Skeletal muscle cell (primary cell): ENCODE measurements at regions not wholly inside any gene's neighbourhood (a gene's known extent, or its start where the extent isn't known, plus 50 kb on each side); places are given as distances from the start of the nearest gene placed in this dataset.

ENCODE experiments used
- DNase-seq: peaks from one replicate; pipeline ENCODE4 v3.0.0-alpha.2; 2010; ENCODE audit warnings: low read depth
- H3K4me3 ChIP-seq: 2 replicates; pipeline ENCODE4 v1.5.1; 2011; ENCODE audit warnings: low read depth, mild to moderate bottlenecking, control low read depth, low read length, moderate library complexity

DNA sequence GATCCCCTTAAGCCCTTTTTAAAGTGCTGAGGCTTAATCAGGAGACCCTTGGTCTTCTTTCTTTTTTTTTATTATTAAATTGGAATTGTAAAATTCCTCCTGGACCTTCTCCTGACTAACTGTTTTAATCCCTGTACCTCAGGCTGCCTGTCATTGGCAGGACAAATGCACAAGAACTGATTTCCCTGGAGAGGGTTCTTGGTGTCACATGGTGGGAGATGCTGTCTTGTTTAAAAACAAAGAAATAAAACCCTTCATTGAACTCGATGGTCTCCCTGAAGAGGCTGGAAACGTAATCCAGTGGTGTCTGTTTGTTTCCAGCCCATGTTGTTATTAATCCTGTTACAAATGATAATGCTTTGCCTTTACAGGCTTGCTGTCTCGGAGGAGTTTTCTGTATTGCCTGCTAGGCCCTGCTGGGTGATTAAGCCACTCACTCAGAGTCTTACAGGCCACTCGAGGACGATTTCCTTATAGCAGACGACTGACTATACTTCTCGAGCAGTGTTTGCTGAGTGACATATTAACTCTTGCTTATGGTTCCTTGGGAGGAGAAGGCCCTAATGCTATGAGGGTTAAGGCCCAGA, 100.5 kb upstream of the MGAT5 start:
- no peak for DNase-seq
- H3K4me3 ChIP-seq: no peak overlapping the region

DNA sequence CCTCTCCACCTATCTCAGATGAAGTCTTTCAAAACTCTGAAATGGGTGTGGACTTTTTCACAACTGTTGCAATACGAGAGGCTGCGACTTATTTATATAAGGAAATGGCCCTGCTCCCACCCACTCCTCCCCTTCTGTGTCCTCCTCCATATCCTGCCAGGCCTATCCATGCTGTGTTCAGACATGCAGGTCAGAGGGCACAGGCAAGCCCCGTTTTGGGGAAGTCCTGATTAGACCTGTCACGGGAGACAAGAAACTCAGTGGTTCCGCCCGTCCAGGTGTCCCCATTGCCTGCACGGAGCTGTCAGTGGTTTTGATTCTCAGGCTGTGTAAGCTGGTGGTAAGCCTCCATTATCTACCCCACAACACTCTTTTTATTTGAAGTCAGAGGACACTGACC, 99.6 kb upstream of the MGAT5 start:
- DNase-seq: no peak

DNA sequence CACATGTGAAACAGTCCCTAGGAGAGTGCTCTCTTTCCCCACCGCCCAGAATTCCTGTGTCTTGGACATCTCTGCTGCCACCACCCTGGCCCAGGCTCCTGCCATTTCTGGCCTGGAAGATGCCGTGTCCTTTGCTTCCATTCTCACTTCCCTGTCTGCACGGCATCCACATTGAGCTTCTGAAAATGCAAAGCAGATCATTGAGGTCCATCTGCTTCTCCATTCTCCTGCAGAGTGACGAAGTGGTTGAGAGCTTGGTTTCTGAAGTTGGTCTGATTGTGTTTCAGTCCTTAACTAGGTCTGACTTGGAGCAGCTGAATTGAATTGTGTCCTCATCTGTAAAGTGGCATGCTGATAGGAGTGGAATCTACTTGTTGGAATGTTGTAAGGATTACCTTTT, 98.7 kb upstream of the MGAT5 start:
- H3K4me3 ChIP-seq: no peak overlapping the region

More for the DNA sequence above, 99.6 kb upstream of the MGAT5 start:
- no peak overlapping the region for H3K4me3 ChIP-seq

DNA sequence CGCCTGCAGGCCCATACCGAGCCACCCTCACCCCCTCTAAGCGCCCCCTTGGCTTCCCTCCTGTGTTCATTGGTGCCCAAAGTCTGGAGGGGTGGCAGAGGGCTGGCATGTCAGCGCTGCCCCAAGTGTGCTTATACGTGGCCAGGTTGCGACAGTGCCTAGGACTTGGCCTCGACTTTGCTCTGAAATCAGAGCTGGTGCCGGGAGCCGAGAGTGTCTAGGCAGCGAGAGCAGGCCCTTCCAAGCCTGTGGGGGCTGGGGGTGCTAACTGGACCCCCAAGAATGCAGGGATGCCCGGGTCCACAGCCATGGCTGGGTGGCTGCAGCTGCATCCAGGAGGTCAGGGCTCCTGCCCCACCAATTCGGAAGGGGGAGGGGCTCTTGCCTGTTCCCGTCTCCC, 95.6 kb upstream of the MGAT5 start:
- no peak overlapping the region for H3K4me3 ChIP-seq
- DNase-seq: no peak

More for the DNA sequence above, 98.7 kb upstream of the MGAT5 start:
- no peak for DNase-seq

DNA sequence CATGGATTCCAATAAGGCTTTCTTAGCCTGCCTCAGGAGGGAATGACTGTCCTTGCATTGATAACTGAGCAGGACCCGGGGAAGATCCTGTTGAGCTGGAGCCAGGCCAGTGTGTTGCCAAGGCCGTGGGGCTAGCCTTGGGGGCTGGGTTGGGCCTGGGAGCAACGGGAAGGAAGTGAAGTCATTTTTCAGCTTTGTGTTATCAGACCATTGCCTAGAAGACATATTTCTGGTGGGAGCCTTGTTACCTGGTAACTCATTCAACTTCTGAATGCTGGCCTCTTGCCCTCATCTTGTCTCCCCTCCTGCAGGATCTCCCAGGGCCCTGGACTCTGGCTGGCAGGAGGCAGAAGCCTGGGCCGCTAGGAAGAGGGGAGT, 92.7 kb upstream of the MGAT5 start:
- H3K4me3 ChIP-seq: no peak overlapping the region
- DNase-seq: no peak

DNA sequence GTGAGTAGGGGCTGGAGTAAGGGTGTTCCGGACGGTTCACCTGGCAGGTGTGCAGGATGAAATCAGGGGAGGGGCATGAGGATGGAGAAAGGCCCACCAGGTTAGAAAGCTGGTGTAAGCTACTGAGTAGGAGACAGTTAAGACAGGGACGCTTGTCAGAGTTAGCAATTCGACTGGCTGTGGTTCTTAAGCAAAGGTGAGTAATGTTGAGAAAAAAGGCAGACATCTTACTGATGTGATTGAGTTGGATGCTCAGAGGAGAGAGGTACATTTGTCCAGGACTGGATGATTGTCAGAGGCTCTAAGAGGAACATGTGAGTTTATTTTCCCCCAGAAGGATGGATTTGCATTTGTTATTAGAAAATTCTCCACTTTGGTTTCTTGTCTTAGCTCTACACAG, 90.5 kb upstream of the MGAT5 start:
- H3K4me3 ChIP-seq: no peak overlapping the region
- no peak for DNase-seq

DNA sequence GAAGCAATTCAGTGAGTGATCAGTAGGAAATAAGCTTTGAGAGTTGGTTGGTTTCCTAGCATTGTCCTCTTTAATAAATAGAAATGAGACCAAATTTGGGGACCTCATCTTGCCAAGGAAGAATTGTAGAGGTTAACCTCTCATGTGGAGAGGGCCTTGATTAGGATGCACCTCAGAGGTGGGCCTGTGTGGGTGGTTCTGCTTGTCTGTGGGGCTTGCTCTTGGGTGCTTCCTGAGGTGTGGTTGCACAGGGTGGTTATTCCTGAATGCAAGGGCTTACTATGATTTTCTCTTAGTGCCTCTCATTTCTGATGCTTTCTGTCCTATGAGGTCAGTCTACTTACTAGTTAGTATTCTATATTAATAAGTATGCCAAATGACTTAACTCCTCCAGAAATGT, 89.6 kb upstream of the MGAT5 start:
- no peak overlapping the region for H3K4me3 ChIP-seq
- no peak for DNase-seq

DNA sequence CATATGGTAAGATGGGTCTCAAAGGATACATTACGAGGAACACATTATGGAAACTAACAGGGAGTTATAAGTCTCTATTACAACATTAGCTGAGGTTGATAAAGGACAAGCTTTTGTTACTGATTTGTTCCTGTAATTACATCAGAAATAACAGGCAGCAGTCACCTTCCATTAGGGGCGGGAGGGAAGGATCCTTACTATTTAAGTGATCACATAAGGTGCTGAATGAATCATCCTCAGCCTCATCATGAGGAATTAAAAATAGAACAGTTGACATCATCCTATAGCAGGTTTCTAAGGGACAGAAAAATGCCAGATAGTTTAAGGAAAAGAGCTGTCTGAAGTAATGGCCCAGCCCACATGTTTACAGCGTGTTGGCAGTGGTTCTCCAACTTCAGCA, 86.9 kb upstream of the MGAT5 start:
- no peak overlapping the region for H3K4me3 ChIP-seq
- DNase-seq: no peak

DNA sequence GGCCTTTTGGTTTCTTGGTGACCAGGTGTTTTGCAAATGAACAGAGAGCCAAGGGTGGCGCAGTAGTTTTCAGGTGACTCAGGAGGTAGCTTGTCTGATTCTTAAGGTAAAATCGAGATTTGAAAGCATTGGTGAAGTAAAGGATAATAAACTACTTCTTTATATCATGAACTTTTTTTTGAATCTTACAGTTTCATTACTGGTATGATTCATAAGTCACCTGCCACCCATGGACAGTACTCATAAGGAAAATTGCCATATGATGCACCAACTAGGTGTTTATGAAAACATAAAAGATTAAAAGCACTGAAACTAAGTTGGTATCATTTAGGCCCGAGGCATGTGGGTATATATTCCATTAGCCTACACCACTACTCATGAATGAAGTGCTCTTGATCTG, 84.1 kb upstream of the MGAT5 start:
- H3K4me3 ChIP-seq: no peak overlapping the region
- DNase-seq: no peak

DNA sequence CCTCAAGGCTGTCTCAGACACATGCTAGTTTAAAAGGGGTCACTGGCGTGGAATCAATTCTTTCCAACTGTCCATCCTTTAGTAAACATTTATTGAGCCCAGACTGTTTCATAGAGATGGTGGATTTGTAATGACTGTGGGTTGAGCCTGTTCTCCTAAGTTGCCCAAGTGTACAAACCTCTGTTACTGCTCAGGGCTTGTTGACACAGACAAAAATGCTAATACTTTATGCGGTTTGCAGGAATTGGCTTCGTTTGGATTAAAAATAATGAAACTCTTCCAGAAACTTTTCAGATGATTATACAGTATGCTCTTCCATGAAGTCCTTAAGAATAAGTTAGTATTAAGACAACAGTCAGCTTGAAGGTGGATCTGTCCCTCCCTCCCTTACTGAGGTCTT, 83.6 kb upstream of the MGAT5 start:
- no peak overlapping the region for H3K4me3 ChIP-seq
- no peak for DNase-seq

DNA sequence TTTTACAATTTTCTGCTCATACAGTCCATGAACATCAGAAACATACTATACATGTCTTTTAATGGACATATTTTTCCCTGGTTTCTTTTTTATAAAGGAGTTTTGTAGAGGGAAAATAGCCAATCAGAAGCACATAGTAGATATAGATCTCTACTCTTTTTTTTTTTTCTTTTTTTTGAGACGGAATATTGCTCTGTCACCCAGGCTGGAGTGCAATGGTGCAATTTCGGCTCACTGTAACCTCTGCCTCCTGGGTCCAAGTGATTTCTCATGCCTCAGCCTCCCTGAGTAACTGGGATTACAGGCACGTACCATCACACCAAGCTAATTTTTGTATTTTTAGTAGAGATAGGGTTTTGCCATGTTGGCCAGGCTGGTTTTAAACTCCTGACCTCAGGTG, 83.2 kb upstream of the MGAT5 start:
- no peak for DNase-seq
- H3K4me3 ChIP-seq: no peak overlapping the region

DNA sequence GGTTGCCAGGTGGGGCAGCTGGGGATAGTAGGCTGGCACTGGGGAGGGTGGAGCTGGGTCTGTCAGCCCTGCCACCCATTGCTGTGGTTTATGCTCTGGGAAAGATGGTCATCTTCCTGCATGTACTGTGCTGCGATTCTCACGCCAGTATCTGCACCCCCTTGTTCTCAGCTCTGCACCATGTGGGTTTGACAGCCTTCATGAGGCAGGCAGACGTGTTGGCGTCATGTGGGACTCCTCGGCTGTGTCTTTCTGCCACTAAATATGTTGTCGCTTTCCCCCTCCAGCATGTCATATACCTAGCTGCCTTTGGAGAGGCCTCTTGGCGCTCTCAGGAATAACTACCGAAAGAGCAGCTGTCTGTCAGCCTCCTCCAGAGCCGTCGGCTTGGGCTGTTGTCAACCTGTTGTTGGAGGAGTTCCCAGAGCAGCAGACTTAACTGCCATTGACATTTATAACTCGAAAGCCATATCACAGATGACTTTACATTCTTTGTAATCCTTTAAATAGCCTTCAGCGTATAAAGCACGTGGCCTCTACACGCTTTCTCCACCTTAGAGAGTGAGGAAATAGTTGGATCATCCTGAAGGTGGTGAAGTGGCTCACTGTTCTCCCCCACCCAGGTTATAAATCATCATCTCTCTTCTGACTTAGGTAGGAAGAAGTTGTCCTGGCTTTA, 80.4 kb upstream of the MGAT5 start:
- no peak for DNase-seq
- H3K4me3 ChIP-seq: no peak overlapping the region

DNA sequence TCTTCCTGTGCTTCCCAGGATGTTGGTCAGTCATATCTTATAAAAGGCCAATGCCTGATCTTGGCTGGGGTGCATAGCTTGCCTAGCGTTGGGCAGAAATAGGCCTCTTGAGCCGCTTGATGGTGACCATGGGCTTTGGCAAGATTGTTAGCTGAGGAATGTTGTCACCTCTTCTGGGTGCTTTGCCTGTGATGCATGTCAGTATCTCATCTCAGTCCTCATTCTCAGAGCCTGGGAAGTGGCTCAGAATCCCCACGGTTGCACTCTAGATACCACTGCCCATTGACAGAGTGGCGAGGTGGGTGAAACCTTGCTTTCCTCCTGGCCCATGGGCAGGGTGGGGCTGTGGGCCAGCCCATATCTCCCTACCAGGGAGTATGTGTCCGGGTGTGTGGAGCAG, 79.2 kb upstream of the MGAT5 start:
- DNase-seq: no peak
- H3K4me3 ChIP-seq: no peak overlapping the region

DNA sequence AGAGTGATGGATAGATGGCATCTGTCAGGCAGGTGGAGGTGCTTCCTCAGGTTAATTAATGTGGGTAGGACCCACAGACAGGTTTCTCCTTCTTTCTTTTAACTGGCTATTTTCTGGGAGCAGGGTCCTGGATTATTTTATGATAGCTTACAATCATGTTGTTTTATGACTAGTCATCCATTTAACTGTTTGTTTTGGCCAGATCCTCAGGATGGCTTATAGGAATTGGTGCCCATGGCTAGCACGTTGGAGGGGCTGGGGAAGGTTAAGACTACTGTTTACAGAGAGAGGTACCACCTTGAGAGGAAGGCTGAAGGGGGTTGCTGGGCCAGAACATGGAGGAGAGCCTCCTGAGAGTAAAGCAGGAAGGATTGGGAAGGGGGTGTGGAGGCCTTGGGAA, 78.0 kb upstream of the MGAT5 start:
- H3K4me3 ChIP-seq: no peak overlapping the region
- DNase-seq: no peak

DNA sequence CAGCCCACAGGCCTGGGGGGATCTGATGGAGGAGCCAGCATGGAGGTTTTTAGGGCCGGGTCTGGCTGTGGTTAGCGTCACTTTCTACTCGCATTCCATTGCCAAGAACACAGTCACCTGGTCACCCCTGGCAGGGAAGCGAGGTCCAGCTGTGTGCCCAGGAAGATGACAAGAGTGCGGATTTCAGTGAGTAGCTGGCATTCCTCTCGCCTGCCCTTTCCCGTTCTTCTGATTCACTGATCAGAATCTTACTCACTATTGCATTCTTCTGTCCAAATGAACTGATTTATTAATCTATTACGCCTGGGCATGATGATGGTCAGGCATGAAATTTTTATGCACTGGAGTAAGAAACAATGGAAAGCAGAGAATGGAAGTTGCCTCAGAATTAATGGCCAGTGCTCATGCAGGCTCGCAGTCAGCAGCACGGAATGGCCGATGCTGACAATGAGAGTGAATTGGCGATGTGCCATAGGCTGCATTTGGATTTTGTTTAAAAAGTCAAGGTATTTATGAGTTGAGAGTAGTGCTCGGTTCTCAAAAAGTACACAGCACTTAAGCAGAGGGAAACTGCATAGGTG, 76.4 kb upstream of the MGAT5 start:
- H3K4me3 ChIP-seq: no peak overlapping the region
- no peak for DNase-seq

DNA sequence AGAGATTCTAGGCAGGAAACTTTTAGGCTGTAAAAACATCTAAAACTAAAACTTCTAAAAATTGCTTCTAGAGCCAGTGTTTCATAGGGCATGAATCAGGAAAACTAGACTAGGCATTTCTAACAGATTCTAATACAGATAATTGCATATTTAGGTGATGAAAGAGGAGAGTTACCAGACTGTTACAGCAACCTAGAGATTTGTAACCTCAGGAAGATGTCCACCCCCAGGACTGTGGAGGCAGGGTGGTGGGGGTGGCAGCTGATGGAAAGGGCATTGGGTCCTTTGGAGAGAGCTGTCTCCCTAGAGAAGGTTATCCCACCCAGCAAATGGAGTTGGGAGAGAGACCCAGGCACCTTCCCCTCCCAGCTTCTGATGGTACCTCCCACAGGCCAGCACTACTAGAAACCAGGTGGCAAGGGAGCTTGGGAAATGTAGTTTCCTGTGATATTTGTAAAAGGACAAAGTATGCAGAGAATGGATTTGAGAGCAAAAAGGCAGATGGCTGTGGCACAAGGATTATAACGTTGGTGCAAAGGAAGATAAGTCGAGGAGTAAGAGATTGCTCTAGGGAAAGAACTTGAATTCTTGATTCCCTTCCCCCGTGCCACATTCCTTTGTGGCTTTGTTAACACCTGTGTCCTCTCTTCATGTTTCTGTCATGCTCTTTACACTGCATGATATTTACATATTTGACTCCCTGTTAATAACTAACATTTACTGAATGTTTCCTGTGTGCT, 75.6 kb upstream of the MGAT5 start:
- DNase-seq: no peak
- H3K4me3 ChIP-seq: no peak overlapping the region

DNA sequence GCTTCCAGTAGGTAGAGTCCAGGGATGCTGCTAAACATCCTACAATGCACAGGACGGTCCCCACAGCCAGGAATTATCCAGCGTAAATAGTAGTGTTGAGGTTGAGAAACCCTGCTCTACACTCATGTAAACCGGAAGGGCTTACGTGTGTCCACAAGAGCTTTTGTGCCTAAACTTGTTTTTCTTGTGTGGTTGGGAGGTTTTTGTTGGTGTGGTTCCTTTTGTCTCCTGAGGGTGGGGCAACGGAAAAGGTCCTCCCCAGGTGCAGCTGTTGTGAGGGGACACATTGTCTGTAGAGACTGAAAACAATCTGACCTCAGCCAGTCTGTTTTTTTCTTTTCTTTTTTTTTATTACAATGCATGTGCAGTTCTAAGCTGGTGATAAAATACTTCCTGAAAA, 72.7 kb upstream of the MGAT5 start:
- DNase-seq: no peak
- no peak overlapping the region for H3K4me3 ChIP-seq

DNA sequence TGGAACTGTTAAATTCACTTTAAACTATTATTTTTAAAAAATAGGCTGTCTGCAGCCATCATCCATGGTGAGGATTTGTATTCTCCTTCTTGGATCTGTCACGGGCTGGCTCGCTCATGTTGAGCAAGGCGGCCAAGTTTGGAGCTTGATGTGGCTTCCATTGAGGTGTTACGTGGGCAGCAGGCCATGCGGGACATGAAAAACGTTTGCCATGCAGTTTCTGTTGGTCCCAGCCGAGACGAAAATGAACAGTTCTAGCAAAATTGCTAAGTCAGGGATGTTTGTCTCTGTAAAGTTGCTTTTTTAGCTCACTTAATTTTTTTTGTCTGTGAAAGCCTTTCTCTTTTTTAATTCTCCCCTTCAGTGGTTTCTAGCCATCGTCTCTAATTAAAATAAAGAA, 70.2 kb upstream of the MGAT5 start:
- no peak overlapping the region for H3K4me3 ChIP-seq
- DNase-seq: no peak

DNA sequence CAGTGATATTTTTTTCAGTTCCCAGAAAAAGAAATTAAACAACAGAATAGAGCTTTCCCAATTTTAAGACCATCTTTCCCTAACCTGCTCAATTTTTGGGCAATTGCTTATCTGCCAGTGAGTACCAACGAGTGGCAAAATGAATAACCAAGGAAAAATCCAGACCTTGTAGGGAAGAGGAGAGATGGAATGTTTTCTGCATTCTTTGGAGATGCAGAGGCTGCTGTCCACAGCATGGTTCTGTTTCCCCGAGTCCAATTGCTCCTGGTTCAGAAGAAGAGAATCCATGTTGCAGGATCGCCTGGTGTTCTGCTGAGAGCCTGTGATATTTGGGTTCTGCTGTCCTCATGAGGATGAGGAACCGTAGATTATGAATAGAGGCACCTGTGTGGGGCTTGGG, 68.2 kb upstream of the MGAT5 start:
- no peak overlapping the region for H3K4me3 ChIP-seq
- DNase-seq: no peak

DNA sequence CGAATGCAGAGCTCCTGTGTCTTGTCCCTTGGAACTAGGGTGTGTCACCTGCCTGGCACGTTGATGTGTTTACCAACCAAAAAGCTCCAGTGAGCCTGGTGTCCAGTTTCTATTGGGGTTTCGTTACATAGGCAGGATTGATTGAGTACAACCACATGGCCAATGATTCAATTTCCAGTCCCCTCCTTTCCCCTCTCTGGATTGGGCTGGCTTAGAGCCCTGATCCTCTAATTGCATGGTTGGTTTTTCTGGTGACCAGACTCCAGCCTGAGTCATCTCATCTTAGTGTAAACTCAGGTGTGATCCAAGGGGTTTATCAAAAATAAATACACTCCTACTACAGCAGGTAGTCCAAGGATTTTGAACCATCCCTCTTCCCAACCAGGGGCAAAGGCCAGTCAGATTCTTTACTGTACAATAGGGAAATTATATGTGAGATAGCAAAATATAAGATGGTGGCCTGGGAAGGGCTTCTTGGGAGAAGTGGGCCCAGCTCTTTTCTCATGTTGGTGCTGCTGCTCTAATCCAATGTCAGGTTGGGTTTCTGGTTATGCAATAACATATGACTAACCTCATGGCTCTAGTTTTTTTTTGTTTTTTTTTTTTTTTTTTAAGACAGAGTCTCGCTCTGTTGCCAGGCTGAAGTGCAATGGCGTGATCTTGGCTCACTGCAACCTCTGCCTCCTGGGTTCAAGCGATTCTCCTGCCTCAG, 64.7 kb upstream of the MGAT5 start:
- peak; percentile 30 for DNase-seq
- no peak overlapping the region for H3K4me3 ChIP-seq
